HG02884 (cell line): ENCODE measurements at regions not wholly inside any gene's neighbourhood (a gene's known extent, or its start where the extent isn't known, plus 50 kb on each side); places are given as distances from the start of the nearest gene placed in this dataset.

Experiments used
- ATAC-seq: cut with Tn5 transposase; IDR thresholded peaks from one replicate; pipeline ENCODE4 v1.9.1; 2021; ENCODE audit warnings: mild to moderate bottlenecking, moderate library complexity; ENCODE audit not compliant: unreplicated experiment

- ATAC-seq: no peak
Measured at GRCh38 chr1:81032374-81032773, 768.4 kb upstream of the ADGRL2 start.

DNA sequence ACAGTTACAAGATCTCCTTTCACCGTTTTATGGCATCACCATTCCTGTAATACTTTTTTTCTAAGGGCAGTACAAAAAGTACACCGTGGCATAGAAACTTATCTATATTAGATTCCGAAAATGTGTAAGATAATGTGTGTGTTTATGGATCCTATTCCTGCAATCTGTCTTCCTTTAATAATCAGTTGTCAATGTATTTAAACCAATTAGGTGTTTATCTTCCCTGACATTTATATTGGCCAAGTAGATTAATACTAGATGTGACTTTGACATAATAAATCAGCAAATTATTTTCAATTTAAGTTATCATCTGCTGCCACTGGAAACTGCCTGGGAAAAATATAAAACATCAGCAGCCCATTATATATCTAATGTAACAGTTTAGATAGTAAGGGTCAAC is 770.3 kb upstream of the ADGRL2 start:
- ATAC-seq: no peak

DNA sequence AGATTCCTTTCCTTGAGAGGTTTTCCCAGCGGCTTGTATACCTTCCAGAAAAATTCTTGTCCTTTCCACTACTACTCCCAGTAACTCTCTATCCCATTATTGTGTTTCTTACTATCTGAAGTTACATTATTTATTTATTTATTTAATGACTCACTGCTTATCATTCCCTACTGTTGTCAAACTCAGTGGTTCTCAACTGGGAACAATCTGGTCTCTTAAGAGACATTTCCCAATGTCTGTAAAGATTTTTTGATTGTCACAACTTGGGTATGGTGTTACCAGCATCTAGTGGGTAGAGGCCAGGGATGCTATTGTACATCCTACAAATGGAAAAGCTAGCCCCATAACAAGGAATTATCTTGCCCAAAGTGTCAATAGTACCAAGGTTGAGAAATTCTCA is 771.5 kb upstream of the ADGRL2 start:
- no peak for ATAC-seq

GRCh38 chr1:81023187-81023724 is 777.5 kb upstream of the ADGRL2 start:
- no peak for ATAC-seq

GRCh38 chr1:81021134-81021533 is 779.6 kb upstream of the ADGRL2 start:
- ATAC-seq: no peak

DNA sequence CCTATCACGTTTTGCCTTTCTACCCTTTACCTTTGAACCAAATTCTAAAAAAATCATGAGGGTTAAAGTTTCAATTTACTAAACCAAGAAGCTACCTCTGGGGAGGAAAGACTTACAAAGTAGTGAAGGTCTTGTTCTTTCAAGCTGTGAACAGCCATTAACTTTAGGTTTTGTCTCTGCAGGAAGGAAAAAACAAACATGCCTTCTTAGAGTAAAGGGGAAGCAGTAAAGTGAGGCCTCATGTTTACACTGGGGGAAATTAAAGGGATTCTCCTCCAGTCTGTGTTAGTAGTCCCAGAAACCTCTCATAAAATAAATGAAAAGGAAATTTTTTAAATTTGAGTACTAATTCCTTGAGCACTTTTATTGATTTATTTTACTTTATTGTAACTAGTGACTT is 780.2 kb upstream of the ADGRL2 start:
- no peak for ATAC-seq

DNA sequence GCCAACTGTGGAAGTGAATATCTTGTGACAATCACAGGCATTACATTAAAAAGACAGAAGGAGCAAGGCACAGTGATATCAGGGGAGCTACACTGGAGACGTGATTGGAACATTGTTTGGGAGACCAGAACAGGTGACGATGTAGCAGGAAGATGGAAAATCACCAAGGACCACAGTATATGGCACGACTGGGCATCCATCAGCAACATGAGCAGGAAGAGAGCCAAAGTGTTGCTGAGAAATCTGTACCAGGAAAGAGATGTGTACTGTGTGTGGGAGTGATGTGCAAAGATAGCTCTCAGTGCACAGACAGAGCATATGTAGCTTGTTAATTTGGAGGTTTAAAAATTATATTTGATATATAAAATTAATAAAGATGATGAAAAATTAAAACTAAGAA is 790.6 kb upstream of the ADGRL2 start:
- no peak for ATAC-seq

DNA sequence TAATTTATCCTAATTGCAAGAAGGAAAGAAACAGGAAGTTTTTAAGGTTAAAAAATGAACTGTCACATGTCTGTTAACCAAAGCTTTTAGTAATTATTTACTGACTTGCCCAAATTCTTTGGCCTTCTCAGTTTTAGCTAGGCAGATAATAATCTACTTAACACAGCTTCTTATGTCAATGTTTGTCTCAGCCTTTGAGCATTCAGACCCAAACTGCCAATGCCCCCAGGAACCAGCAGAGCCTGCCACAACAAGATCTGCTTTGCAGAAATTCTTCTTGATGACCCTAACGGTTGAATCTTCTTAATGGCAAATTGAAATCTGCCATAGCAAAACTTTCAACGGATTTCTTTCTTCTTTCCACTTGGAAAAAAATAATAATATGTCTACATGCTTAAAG is 792.4 kb upstream of the ADGRL2 start:
- no peak for ATAC-seq

GRCh38 chr1:81007024-81007423 is 793.7 kb upstream of the ADGRL2 start:
- ATAC-seq: no peak

DNA sequence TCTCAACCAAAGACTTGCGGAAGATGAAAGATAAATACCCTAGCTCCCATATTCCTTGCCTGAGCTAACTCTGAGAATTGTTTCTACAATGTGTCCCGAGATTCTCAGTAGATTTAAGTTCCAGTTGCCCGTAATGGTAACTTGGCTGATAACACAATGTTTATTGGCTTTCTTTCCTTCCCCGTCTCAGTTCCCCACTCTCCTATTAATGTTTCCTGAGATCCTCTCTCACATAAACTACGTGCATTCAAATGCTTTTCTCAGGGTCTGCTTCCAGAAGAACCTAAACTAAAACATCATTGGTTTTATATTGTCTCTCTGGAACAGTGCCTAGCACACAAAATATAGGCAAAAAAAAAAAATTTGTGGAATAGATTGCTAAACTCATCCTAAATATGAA is 794.2 kb upstream of the ADGRL2 start:
- ATAC-seq: no peak

DNA sequence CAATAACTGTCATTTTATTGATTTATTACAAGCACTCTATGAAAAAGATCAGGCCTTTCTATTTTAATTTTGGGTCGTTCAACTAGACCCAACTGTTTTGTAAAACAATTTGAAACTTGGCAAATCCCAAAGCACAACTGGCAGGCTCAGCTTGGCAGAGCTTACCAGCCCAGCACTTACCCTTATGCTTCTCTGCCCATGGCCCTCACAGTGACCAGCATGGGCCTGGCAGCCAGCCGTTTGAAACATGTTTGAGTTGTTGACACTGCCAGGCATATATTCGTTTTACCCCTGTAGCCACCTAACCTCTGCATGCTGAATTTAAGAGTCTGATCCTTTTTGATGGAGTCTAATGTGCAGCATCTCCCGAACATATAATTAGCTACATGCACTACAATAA is 796.7 kb upstream of the ADGRL2 start:
- ATAC-seq: no peak

DNA sequence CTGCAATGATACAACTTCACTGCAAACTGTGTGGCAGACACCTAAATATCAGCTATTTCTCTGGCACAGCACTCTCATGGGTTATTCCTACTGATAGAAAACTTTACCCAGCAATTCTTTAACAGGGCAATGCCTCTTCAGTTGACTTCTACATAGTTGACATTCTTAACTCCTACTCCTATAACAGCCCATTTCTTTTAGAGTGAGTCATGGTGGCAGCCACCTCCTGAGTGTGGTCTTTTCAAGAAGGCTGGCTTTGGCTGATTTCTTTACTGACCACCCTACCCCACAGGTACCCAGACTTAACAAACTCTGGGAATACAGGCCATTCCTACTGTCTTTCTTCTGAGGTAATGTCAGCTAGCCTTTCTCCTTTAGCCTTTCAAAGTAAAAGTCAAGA is 805.8 kb upstream of the ADGRL2 start:
- ATAC-seq: no peak

- ATAC-seq: no peak
Measured at GRCh38 chr1:80994038-80994437, 806.7 kb upstream of the ADGRL2 start.

- ATAC-seq: no peak
Measured at GRCh38 chr1:80993154-80993980, 807.4 kb upstream of the ADGRL2 start.

GRCh38 chr1:80989455-80989854 is 811.3 kb upstream of the ADGRL2 start:
- ATAC-seq: no peak

DNA sequence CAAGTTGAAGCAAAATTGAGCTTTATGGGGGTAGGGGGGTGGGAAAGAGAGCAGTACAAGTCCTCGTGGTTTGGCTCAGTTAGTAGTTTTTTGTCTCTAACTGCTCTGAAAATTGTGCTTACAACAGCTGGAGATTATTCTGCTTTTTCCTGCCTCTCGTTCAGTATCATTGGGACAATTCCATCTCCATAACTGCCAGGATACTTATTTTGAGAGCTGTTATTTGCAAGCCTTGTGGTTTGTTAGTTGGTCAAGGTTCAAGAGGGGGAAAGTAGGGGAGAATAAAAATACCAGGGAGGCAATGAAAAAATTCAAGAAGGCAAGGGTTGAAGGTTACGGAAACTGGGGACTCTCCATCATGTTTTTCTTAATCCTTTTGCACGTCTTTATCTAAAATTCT is 811.8 kb upstream of the ADGRL2 start:
- no peak for ATAC-seq

GRCh38 chr1:80987824-80988223 is 812.9 kb upstream of the ADGRL2 start:
- ATAC-seq: no peak

GRCh38 chr1:80987106-80987505 is 813.6 kb upstream of the ADGRL2 start:
- no peak for ATAC-seq

DNA sequence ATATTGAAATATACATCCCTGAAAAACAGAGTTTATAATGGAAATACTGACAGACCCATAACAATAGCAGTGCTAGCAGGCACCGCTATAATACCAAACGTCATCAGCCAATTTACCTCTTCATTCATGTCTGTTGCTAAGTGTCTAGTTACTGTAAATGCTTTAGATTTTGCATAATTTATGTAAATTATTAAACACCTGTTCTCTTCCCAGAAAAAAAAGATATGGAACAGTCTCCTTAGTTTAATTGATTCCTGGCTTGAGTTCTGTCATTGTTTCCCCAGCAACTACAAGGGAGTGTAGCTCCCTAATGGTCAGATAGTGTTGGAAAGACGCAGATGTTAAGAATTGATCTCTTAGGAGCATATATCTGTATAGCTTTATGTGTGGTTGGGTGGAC is 817.9 kb upstream of the ADGRL2 start:
- ATAC-seq: no peak

DNA sequence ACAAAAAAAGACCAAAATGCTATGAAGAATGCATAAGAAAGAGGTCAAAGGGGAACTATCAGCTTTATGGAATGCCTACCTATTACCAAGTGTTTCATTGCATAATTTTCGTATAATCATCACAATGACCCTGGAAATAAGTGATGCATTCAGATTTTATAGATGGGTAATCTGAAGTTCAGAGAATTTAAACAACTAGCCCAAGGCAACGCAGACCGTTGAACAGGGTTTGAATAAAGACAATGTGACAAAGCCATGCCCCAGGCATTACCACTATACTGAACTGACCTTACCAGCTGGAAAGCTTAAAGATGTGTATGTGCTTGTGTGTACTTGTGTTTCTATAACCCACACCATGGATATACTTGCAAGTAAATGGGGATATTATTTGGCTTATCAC is 827.6 kb upstream of the ADGRL2 start:
- no peak for ATAC-seq

GRCh38 chr1:80966266-80966665 is 834.5 kb upstream of the ADGRL2 start:
- ATAC-seq: no peak

DNA sequence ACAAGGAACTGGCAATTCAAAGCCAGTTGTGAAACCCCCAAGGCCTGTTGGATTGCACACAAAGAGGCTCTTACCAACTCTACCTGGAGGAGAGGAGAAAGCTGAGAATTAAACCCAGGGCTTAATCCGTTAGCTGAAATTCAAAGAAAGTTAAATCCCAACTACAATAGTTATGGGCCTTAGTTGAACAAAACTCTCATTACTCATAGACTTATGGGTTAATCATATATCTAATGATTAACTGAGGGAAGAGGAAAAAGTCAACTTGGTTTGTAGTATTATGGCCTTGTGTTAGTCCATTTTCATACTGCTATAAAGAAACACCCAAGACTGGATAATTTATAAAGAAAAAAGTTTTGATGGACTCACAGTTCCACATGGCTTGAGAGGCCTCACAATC is 838.2 kb upstream of the ADGRL2 start:
- ATAC-seq: no peak
